Esophagus squamous epithelium (tissue), 5 donors: ENCODE measurements at regions not wholly inside any gene's neighbourhood (a gene's known extent, or its start where the extent isn't known, plus 50 kb on each side); places are given as distances from the start of the nearest gene placed in this dataset.
A peak's percentile ranks its signal among the peaks of the same experiment; 100 is the strongest.

Source experiments
- DNase-seq: peaks from one replicate; lab custom pipeline; 2025; lab: John Stamatoyannopoulos, UW
- H3K27ac ChIP-seq, 4 donors: fragments of 200-600 bp; sonication (generic); one replicate each; pipeline ENCODE4 v1.5.1; 2016 to 2019; ENCODE audit warnings: mild to moderate bottlenecking in 1 of 4
- H3K27me3 ChIP-seq, 4 donors: fragments of 200-600 bp; sonication (generic); 1 replicate in 3 of 4; 2 replicates in 1 of 4; pipeline versions ENCODE4 v1.5.1 to v1.6.0; 2017 to 2021; ENCODE audit warnings: antibody characterized with exemption in 1 of 4
- H3K36me3 ChIP-seq, 3 donors: fragments of 200-600 bp; sonication (generic); one replicate each; pipeline ENCODE4 v1.5.1; 2016 to 2019
- H3K4me1 ChIP-seq, 3 donors: fragments of 200-600 bp; sonication (generic); one replicate each; pipeline ENCODE4 v1.5.1; 2017 to 2019
- H3K4me3 ChIP-seq, 4 donors: fragments of 200-600 bp; sonication (generic); 1 replicate in 3 of 4; 2 replicates in 1 of 4; pipeline ENCODE4 v1.5.1; 2016 to 2019; ENCODE audit warnings: mild to moderate bottlenecking in 2 of 4, moderate library complexity in 1 of 4
- H3K9me3 ChIP-seq, 3 donors: fragments of 200-600 bp; sonication (generic); one replicate each; pipeline ENCODE4 v1.5.1; 2016 to 2019
- POLR2A ChIP-seq, 4 donors: fragments of 450-650 bp; IDR thresholded peaks; one replicate each; pipeline ENCODE4 v1.6.1; 2017; ENCODE audit warnings: antibody characterized with exemption in 4 of 4, mild to moderate bottlenecking in 4 of 4, moderate library complexity in 3 of 4
- WGBS, 2 donors: methylation state at CpG; one replicate each; pipeline ENCODE4 v1.1.5; 2018; 5-methylcytosine and 5-hydroxymethylcytosine counted together
- intact Hi-C: fragments of 100-400 bp; cut with DNase I; formaldehyde crosslinking; loops from one replicate; pipeline ENCODE4 v1.15.0; 2022
- TF ChIP-seq, protein P1 (sequence below), 6 experiments: fragments of 450-650 bp in 4 of 6; fragments of 200-600 bp in 2 of 6; sonication (generic) in 2 of 6; IDR thresholded peaks; one replicate each; pipeline ENCODE4 v1.5.1; 2016 to 2019; ENCODE audit warnings: antibody characterized with exemption in 6 of 6, mild to moderate bottlenecking in 4 of 6, moderate library complexity in 4 of 6
- donor health status: DM: yes; HTN: yes; CAD: no.

DNA sequence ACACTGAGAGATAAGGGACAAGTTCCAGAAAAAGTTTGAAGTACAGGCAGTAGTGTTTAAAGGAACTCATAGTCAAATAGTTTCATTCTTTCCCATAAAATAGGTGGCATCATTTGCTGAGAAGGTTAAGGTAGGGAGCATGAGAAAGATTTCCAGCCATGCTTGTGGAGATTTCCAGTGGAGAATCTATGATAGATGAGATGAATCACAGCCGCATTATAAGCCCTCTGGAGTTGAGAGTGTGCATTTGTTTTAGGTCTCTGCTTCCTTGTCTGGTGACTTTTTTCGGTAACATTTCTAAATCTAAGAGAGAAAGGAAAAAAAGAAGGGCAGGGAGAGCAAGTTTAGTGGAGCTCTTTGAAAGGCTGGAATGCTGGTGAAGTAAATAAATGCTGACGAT is 108.7 kb downstream of the DISP1 start:
- intact Hi-C loops = no loop called here
- Histone ChIP-seq H3K4me3 (no peak overlapping the region), H3K27ac (peak overlapping the region in 1 of 4 donors; percentile 21), H3K36me3 (no peaks in the 10 kb centered on the region), H3K4me1 (peaks cover 0 to 34% (median 0%) of the 10 kb centered on the region in 3 donors), H3K9me3 (no peaks in the 10 kb centered on the region), H3K27me3 (no peaks in the 10 kb centered on the region)
- TF ChIP-seq, protein P1, sequence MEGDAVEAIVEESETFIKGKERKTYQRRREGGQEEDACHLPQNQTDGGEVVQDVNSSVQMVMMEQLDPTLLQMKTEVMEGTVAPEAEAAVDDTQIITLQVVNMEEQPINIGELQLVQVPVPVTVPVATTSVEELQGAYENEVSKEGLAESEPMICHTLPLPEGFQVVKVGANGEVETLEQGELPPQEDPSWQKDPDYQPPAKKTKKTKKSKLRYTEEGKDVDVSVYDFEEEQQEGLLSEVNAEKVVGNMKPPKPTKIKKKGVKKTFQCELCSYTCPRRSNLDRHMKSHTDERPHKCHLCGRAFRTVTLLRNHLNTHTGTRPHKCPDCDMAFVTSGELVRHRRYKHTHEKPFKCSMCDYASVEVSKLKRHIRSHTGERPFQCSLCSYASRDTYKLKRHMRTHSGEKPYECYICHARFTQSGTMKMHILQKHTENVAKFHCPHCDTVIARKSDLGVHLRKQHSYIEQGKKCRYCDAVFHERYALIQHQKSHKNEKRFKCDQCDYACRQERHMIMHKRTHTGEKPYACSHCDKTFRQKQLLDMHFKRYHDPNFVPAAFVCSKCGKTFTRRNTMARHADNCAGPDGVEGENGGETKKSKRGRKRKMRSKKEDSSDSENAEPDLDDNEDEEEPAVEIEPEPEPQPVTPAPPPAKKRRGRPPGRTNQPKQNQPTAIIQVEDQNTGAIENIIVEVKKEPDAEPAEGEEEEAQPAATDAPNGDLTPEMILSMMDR (IDR thresholded peaks at IDR 0.05) = no peak
- no peak for TF ChIP-seq POLR2A (IDR thresholded peaks at IDR 0.05)
- DNase-seq = no peak
- 59 to 75% methylated on average over 3 of the region's 3 CpGs for whole genome bisulfite sequencing, 2 donors

DNA sequence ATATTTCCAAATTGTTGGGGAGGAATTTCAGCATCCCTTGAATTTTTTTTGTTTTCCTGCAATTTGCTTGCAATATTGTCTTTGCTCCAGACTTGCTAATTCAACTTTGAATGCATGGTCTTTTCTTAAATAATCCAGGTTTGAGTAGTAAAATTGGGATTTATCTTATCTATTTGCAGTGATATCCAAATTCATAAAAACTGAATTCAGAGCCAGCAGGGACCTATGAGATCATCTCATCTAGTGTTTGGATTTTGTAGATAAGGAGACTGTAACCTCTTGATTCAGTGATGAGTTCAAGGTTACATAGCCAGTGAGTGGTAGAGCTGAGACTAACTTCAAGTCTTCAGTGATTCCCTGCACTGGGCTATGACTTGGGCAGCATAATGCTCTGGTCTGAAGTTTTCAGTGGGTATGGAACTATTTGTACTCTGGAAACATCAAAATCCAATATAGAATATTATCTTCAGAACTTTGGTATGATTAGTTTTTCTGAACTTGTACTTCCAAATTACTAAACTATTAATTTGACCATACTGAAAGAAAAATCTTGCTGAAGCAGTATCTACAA is 109.4 kb downstream of the DISP1 start:
- no peak for TF ChIP-seq POLR2A (IDR thresholded peaks at IDR 0.05)
- TF ChIP-seq, protein P1 (IDR thresholded peaks at IDR 0.05) = no peak
- intact Hi-C loops = no loop called here
- no peaks in the 10 kb centered on the region for H3K27me3 ChIP-seq
- no peaks in the 10 kb centered on the region for H3K36me3 ChIP-seq
- H3K9me3 ChIP-seq = no peaks in the 10 kb centered on the region
- no peak for DNase-seq
- H3K4me3 ChIP-seq = no peak overlapping the region
- H3K27ac ChIP-seq = peak overlapping the region in 1 of 4 donors; percentile 21
- H3K4me1 ChIP-seq = peaks cover 0 to 36% (median 0%) of the 10 kb centered on the region in 3 donors

DNA sequence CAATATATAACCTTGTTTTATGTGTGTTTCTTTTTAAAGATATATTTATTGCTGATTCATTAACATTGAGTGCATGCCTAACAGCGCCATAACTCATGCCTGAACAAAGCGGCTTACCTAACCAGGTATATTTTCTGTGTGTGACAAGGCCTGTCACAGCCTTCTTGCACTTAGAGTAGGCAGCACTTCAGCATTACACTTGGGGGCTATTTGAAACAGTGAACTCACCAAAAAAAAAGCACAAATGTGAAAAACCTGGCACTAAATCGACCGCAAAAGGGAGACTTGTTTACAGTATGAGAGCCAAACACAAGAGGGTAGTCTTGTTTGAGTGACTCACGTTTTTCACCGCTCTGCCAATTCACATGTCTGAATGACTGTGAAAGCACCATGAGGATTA is 111.7 kb downstream of the DISP1 start:
- Histone ChIP-seq H3K4me1 (peaks cover 0 to 53% (median 0%) of the 10 kb centered on the region in 3 donors), H3K27ac (peak overlapping the region in 3 of 4 donors; percentile 56 to 76 (median 62)), H3K4me3 (no peak overlapping the region), H3K36me3 (no peaks in the 10 kb centered on the region), H3K27me3 (no peaks in the 10 kb centered on the region), H3K9me3 (no peaks in the 10 kb centered on the region)
- intact Hi-C loops = no loop called here
- TF ChIP-seq POLR2A (IDR thresholded peaks at IDR 0.05) = no peak
- TF ChIP-seq, protein P1 (IDR thresholded peaks at IDR 0.05) = no peak
- no peak for DNase-seq
- 52 to 53% methylated on average over 6 of the region's 6 CpGs for WGBS, 2 donors

DNA sequence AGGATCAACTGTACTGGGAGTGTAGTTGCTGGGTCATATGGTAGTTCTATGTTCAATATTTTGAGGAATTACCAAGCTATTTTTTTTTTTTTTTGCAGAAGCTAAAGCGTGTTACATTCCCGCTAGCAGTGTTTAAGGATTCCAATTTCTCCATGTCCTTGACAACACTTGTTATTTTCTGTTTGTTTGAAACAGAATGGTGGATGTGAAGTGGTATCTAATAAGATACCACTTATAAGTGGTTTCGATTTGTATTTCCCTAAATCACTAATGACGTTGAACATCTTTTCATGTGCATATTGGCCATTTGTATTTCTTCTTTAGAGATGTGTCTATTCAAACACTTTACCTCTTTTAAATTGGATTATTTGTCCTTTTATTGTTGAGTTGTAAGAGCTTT is 112.2 kb downstream of the DISP1 start:
- H3K27ac ChIP-seq = peak overlapping the region in 3 of 4 donors; percentile 56 to 76 (median 62)
- H3K4me3 ChIP-seq = no peak overlapping the region
- H3K9me3 ChIP-seq = no peaks in the 10 kb centered on the region
- H3K36me3 ChIP-seq = no peaks in the 10 kb centered on the region
- DNase-seq = no peak
- 73 to 82% methylated on average over 4 of the region's 4 CpGs for WGBS, 2 donors
- TF ChIP-seq, protein P1 (IDR thresholded peaks at IDR 0.05) = no peak
- TF ChIP-seq POLR2A (IDR thresholded peaks at IDR 0.05) = no peak
- H3K27me3 ChIP-seq = no peaks in the 10 kb centered on the region
- intact Hi-C loops = no loop called here
- H3K4me1 ChIP-seq = peaks cover 0 to 54% (median 0%) of the 10 kb centered on the region in 3 donors

DNA sequence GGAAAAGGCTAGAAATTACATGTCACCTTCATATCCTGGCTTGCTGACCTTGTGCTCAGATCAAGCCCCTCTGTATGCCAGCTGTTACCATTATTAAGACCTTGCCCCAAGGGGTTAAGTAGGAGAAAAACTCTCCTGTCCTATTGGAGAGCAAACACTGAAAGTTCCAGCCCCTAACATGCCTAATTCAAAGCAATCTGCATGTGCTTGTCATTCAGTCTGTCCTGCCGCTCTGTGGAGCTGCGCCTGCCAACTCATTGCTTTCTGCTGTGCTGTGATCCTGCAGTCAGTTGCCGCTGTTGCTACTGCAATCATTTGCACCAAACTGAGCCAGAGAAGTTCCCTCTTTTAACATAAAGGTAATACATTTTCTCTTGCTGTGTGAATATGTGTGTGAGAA is 113.4 kb downstream of the DISP1 start:
- WGBS, 2 donors = 16 to 20% methylated on average over 3 of the region's 3 CpGs
- Histone ChIP-seq H3K9me3 (no peaks in the 10 kb centered on the region), H3K4me1 (peaks cover 0 to 54% (median 0%) of the 10 kb centered on the region in 3 donors), H3K27me3 (no peaks in the 10 kb centered on the region), H3K36me3 (no peaks in the 10 kb centered on the region), H3K27ac (peak overlapping the region; percentile 5 to 76 (median 54)), H3K4me3 (peak overlapping the region; percentile 2 to 44 (median 32))
- DNase-seq = no peak
- intact Hi-C loops = no loop called here
- TF ChIP-seq, protein P1 (IDR thresholded peaks at IDR 0.05) = no peak
- TF ChIP-seq POLR2A (IDR thresholded peaks at IDR 0.05) = peak in 1 of 4 donors; percentile 13
